Activated naive CD8-positive, alpha-beta T cell treated with anti-CD3 and anti-CD28 coated beads, Interleukin-2, amount 10 ng/mL, durations not matched to agents 7 days and 5 days (primary cell): ENCODE measurements at regions not wholly inside any gene's neighbourhood (a gene's known extent, or its start where the extent isn't known, plus 50 kb on each side); places are given as distances from the start of the nearest gene placed in this dataset.

Experiments
- ATAC-seq: fragments of 150-1000 bp; cut with Tn5 transposase; one replicate; pipeline ENCODE4 v1.10.0; 2021; ENCODE audit warnings: low read depth, moderate library complexity
- POLR2A ChIA-PET: fragments of 350-600 bp; sonication (Branson Sonifier 250); formaldehyde crosslinking; loops from one replicate; lab custom pipeline; 2021; ENCODE audit warnings: antibody characterized with exemption; lab: Charles Lee
- DNase-seq: peaks from one replicate; pipeline ENCODE4 v3.0.0; 2021
- H3K27ac Mint-ChIP-seq: one replicate; pipeline ENCODE4 v1.8.0; 2022; ENCODE audit warnings: mild to moderate bottlenecking, mixed read lengths
- H3K27me3 Mint-ChIP-seq: one replicate; pipeline ENCODE4 v1.8.0; 2022; ENCODE audit warnings: mild to moderate bottlenecking, moderate library complexity, mixed read lengths
- H3K36me3 Mint-ChIP-seq: one replicate; pipeline ENCODE4 v1.8.0; 2021; ENCODE audit warnings: mild to moderate bottlenecking, mixed read lengths
- H3K4me1 Mint-ChIP-seq: one replicate; pipeline ENCODE4 v1.8.0; 2021; ENCODE audit warnings: mixed read lengths
- H3K4me3 Mint-ChIP-seq: one replicate; pipeline ENCODE4 v1.8.0; 2022; ENCODE audit warnings: mild to moderate bottlenecking, moderate library complexity, mixed read lengths
- H3K9me3 Mint-ChIP-seq: one replicate; pipeline ENCODE4 v1.8.0; 2021; ENCODE audit warnings: mixed read lengths

DNA sequence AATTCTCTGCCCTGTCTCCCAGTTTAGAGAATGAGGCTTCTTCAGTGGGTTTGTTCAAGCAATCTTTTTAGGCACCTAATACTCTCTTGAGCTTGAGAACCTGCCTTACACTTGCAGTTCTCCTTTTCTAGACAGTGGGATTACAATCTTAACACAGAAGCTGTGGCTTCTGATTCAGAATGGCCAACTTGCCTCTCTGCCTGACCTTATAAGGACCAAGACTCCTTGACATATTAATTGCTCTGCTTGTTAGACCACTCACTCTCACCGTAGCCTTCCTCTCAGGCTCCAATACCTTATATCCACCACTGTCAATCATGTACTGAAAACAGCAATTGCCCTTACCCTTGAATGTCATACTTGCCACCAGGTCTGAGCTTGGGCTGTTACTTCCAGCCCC is 338.7 kb upstream of the MAOA start:
- Mint-ChIP-seq H3K4me1 (no peaks in the 10 kb centered on the region), H3K9me3 (peaks cover 2% of the 10 kb centered on the region), H3K4me3 (no peak overlapping the region), H3K27ac (no peak overlapping the region), H3K27me3 (no peaks in the 10 kb centered on the region), H3K36me3 (no peaks in the 10 kb centered on the region)
- no peak for ATAC-seq
- no peak for DNase-seq
- POLR2A ChIA-PET = no interaction called here

- ATAC-seq = no peak
- no peaks in the 10 kb centered on the region for H3K27me3 Mint-ChIP-seq
- H3K27ac Mint-ChIP-seq = no peak overlapping the region
- no peaks in the 10 kb centered on the region for H3K4me1 Mint-ChIP-seq
- H3K9me3 Mint-ChIP-seq = peaks cover 5% of the 10 kb centered on the region
- no peaks in the 10 kb centered on the region for H3K36me3 Mint-ChIP-seq
- POLR2A ChIA-PET = no interaction called here
- DNase-seq = no peak
- H3K4me3 Mint-ChIP-seq = no peak overlapping the region
Observed at GRCh38 chrX:43328358-43328946, 327.6 kb upstream of the MAOA start.

- POLR2A ChIA-PET = no interaction called here
- DNase-seq (no peak), ATAC-seq (no peak)
- H3K27me3 Mint-ChIP-seq = no peaks in the 10 kb centered on the region
- H3K9me3 Mint-ChIP-seq = no peaks in the 10 kb centered on the region
- H3K27ac Mint-ChIP-seq = no peak overlapping the region
- H3K4me3 Mint-ChIP-seq = no peak overlapping the region
- H3K4me1 Mint-ChIP-seq = no peaks in the 10 kb centered on the region
- H3K36me3 Mint-ChIP-seq = no peaks in the 10 kb centered on the region
Observed at GRCh38 chrX:43333543-43333942, 322.6 kb upstream of the MAOA start.

DNA sequence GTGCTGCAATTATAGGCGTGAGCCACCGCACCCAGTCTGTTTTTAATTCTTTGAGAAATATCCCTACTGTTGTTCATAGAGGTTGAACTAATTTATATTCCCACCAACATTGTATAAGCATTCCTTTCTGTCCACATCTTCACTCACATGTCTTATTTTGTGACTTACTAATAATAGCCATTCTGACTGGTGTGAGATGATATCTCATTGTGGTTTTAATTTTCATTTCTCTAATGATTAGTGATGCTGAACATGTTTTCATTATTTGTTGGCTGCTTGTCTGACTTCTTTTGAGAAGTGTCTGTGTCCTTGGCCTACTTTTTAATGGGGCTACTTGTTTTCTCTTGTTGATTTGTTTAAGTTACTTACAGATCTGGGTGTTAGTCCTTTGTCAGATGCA is 310.9 kb upstream of the MAOA start:
- Mint-ChIP-seq H3K9me3 (no peaks in the 10 kb centered on the region), H3K4me1 (peaks cover 3% of the 10 kb centered on the region), H3K36me3 (no peaks in the 10 kb centered on the region), H3K4me3 (no peak overlapping the region), H3K27me3 (no peaks in the 10 kb centered on the region), H3K27ac (no peak overlapping the region)
- DNase-seq = no peak
- ATAC-seq = no peak
- POLR2A ChIA-PET = no interaction called here

- ATAC-seq (no peak), DNase-seq (no peak)
- no peaks in the 10 kb centered on the region for H3K36me3 Mint-ChIP-seq
- POLR2A ChIA-PET = no interaction called here
- peaks cover 3% of the 10 kb centered on the region for H3K4me1 Mint-ChIP-seq
- no peaks in the 10 kb centered on the region for H3K27me3 Mint-ChIP-seq
- no peak overlapping the region for H3K27ac Mint-ChIP-seq
- H3K4me3 Mint-ChIP-seq = no peak overlapping the region
- no peaks in the 10 kb centered on the region for H3K9me3 Mint-ChIP-seq
Observed at GRCh38 chrX:43349363-43349762, 306.7 kb upstream of the MAOA start.

- DNase-seq (no peak), ATAC-seq (no peak)
- POLR2A ChIA-PET = no interaction called here
- Mint-ChIP-seq H3K27me3 (no peaks in the 10 kb centered on the region), H3K27ac (no peak overlapping the region), H3K4me3 (no peak overlapping the region), H3K4me1 (peaks cover 3% of the 10 kb centered on the region), H3K9me3 (no peaks in the 10 kb centered on the region), H3K36me3 (no peaks in the 10 kb centered on the region)
Observed at GRCh38 chrX:43350935-43351334, 305.2 kb upstream of the MAOA start.

DNA sequence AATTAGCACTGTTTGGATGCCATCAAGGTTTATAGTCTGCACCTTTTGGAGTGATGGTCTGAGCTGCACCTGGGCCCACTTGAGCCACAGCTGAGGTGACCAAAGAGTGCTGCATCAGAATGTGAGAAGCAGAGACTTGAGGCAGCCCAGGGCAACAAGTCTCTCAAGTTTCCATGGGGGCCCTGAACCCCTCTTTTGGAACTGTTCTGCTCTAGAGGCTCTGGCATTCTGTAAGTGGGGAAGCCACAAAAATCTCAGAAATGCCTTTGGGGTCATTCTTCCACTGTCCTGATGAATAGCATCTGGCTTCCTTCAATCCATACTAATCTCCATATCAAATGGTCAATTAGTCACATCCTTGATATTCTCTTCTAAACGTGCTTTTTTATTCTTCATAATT is 298.4 kb upstream of the MAOA start:
- DNase-seq = no peak
- H3K27me3 Mint-ChIP-seq = no peaks in the 10 kb centered on the region
- no peak overlapping the region for H3K27ac Mint-ChIP-seq
- no peak overlapping the region for H3K4me3 Mint-ChIP-seq
- no peaks in the 10 kb centered on the region for H3K9me3 Mint-ChIP-seq
- POLR2A ChIA-PET = no interaction called here
- H3K4me1 Mint-ChIP-seq = no peaks in the 10 kb centered on the region
- ATAC-seq = no peak
- H3K36me3 Mint-ChIP-seq = no peaks in the 10 kb centered on the region

- Mint-ChIP-seq H3K27ac (no peak overlapping the region), H3K4me1 (no peaks in the 10 kb centered on the region), H3K36me3 (no peaks in the 10 kb centered on the region), H3K4me3 (no peak overlapping the region), H3K9me3 (peaks cover 3% of the 10 kb centered on the region), H3K27me3 (no peaks in the 10 kb centered on the region)
- ATAC-seq = no peak
- POLR2A ChIA-PET = no interaction called here
- DNase-seq = no peak
Observed at GRCh38 chrX:43373032-43373431, 283.1 kb upstream of the MAOA start.

GRCh38 chrX:43375136-43375535 is 281.0 kb upstream of the MAOA start:
- peaks cover 2% of the 10 kb centered on the region for H3K9me3 Mint-ChIP-seq

DNA sequence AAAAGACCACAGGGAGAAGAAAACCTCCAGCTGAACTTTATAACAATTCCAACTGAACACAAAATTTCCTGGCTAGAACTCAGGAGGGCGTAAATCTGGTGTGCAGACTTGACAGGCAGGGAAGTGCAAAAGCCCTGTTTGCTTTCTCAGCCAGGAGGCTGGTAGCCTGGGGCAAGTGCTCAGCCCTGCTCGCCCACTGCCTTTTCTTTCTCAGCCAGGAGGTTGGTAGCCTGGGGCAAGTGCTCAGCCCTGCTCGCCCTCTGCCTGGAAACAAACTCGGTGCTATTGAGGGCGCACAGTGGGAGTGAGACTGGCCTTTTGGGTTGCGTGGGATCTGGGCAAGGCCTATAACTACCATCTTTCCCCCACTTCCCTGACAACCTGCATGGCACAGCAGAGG is 275.4 kb upstream of the MAOA start:
- peaks cover 3% of the 10 kb centered on the region for H3K36me3 Mint-ChIP-seq
- H3K9me3 Mint-ChIP-seq = peaks cover 1% of the 10 kb centered on the region
- POLR2A ChIA-PET = no interaction called here
- no peak overlapping the region for H3K27ac Mint-ChIP-seq
- H3K27me3 Mint-ChIP-seq = no peaks in the 10 kb centered on the region
- DNase-seq (no peak), ATAC-seq (no peak)
- no peak overlapping the region for H3K4me3 Mint-ChIP-seq
- no peaks in the 10 kb centered on the region for H3K4me1 Mint-ChIP-seq

More at GRCh38 chrX:43375136-43375535, 281.0 kb upstream of the MAOA start:
- ATAC-seq = no peak
- POLR2A ChIA-PET = no interaction called here
- Mint-ChIP-seq H3K27me3 (no peaks in the 10 kb centered on the region), H3K4me3 (no peak overlapping the region), H3K4me1 (no peaks in the 10 kb centered on the region), H3K36me3 (no peaks in the 10 kb centered on the region), H3K27ac (no peak overlapping the region)
- no peak for DNase-seq

- no peak overlapping the region for H3K4me3 Mint-ChIP-seq
- H3K27ac Mint-ChIP-seq = no peak overlapping the region
- POLR2A ChIA-PET = no interaction called here
- peaks cover 1% of the 10 kb centered on the region for H3K9me3 Mint-ChIP-seq
- H3K27me3 Mint-ChIP-seq = no peaks in the 10 kb centered on the region
- ATAC-seq (no peak), DNase-seq (no peak)
- peaks cover 3% of the 10 kb centered on the region for H3K36me3 Mint-ChIP-seq
- no peaks in the 10 kb centered on the region for H3K4me1 Mint-ChIP-seq
Observed at GRCh38 chrX:43386875-43387274, 269.2 kb upstream of the MAOA start.

DNA sequence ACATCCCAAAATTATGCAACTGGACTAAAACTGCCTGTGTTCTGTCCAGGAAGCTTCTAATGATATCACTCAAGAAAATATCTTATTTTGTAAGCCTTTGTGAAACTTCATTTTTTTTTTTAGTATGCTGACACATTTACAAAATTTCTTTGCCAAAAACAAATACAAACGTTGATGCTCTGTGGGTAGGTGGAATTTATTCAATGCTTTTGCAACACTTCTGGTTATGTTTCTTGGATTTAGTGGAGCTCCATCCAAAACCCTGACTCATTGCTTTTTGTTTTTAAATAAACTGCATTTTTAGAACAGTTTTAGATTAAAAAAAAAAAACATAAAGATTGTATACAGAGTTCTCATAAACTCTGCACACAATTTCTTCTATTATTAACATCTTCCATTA is 250.9 kb upstream of the MAOA start:
- no peak for ATAC-seq
- Mint-ChIP-seq H3K27ac (no peak overlapping the region), H3K4me1 (no peaks in the 10 kb centered on the region), H3K4me3 (no peak overlapping the region), H3K36me3 (no peaks in the 10 kb centered on the region), H3K9me3 (no peaks in the 10 kb centered on the region), H3K27me3 (no peaks in the 10 kb centered on the region)
- POLR2A ChIA-PET = no interaction called here
- no peak for DNase-seq

GRCh38 chrX:43423876-43424275 is 232.2 kb upstream of the MAOA start:
- Mint-ChIP-seq H3K4me3 (no peak overlapping the region), H3K36me3 (peaks cover 2% of the 10 kb centered on the region), H3K27me3 (no peaks in the 10 kb centered on the region), H3K4me1 (no peaks in the 10 kb centered on the region), H3K27ac (no peak overlapping the region), H3K9me3 (peaks cover 4% of the 10 kb centered on the region)
- no peak for ATAC-seq
- POLR2A ChIA-PET = no interaction called here
- no peak for DNase-seq

DNA sequence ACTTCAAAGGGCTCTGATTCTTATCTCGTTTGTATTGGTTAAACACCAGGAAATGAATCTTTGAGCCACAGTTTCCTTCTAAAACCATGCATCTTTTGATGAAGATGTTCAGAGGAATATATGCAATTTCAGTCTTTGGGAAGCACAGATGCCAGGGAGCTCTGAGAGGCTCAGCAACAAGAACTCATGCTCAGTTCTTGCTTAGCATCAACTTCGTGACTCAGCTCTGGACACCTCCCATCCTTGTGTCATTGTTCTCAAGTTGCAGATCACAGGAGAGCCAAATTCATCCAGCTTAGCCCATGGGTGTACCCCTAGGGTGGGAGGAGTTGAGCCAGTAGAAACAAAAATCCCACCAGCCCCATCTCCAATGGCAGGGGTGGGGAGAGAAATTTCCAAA is 219.6 kb upstream of the MAOA start:
- Mint-ChIP-seq H3K4me3 (no peak overlapping the region), H3K9me3 (peaks cover 1% of the 10 kb centered on the region), H3K27me3 (peaks cover 2% of the 10 kb centered on the region), H3K27ac (no peak overlapping the region), H3K4me1 (no peaks in the 10 kb centered on the region), H3K36me3 (no peaks in the 10 kb centered on the region)
- ATAC-seq = no peak
- POLR2A ChIA-PET = no interaction called here
- no peak for DNase-seq

DNA sequence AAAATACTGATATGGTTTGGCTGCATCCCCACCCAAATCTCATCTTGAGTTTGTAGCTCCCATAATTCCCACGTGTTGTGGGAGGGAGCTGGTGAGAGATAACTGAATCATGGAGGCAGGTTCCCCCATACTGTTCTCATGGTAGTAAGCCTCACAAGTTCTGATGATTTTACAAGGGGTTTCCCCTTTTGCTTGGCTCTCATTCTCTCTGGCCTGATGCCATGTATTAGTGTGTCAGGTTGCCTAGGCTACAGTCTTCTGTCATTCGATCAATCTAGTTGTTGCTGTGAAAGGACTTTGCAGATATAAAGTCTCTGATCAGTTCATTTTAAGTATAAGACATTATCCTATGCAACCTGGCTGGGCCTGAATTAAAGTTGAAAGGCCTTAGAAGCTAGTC is 209.3 kb upstream of the MAOA start:
- POLR2A ChIA-PET = no interaction called here
- Mint-ChIP-seq H3K27me3 (peaks cover 2% of the 10 kb centered on the region), H3K27ac (no peak overlapping the region), H3K36me3 (no peaks in the 10 kb centered on the region), H3K4me3 (no peak overlapping the region), H3K9me3 (peaks cover 10% of the 10 kb centered on the region), H3K4me1 (no peaks in the 10 kb centered on the region)
- no peak for ATAC-seq
- DNase-seq = no peak
